CD1c-positive myeloid dendritic cell (primary cell): ENCODE measurements at regions not wholly inside any gene's neighbourhood (a gene's known extent, or its start where the extent isn't known, plus 50 kb on each side); places are given as distances from the start of the nearest gene placed in this dataset.
"Not testable (repeated sequence)": the region's sequence is repeated elsewhere in the genome, so short reads cannot be mapped to it uniquely, and the experiment has no call there.

Source experiments
- DNase-seq: peaks from one replicate; pipeline ENCODE4 v3.0.0-alpha.2; 2016; ENCODE audit errors: extremely low spot score

GRCh38 chr9:102740578-102740977, 254.6 kb upstream of the CYLC2 start:
- no peak for DNase-seq

DNA sequence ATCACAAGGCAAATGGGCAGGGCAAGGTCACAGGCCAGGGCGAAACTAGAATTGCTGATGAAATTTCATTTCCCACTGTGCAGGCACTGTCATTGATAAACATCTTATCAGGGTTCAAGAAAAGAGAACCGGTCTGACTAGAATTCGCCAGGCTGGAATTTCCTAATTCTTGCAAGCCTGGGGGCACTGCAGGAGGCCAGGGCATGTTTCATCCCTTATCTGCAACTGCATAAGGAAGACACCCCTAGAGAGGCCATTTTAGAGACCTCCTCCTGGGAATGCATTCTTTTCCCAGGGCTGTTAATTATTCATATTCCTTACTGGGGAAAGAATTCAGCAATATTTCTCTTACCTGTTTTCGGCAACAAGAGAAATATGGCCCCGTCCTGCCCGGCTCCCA, 266.2 kb upstream of the CYLC2 start:
- DNase-seq = no peak

DNA sequence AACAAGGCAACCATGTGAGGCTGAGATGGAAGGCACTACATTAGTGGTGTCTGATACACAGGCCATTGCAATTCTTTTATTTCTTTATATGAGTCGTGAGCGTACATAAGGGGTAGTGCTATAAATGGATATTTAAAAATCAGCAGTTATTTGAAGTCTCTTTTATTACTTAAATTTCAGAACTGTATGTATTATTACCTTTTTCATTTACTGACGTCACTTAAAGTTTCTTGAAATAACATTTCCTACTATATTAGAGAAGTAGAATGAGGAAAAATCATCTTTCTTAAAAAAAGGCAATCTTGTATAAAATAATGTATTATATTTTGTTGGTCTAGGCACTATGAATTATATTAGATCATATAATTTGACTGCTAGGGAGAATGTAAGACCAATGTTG, 280.9 kb upstream of the CYLC2 start:
- no peak for DNase-seq

GRCh38 chr9:102712910-102713309, 282.2 kb upstream of the CYLC2 start:
- DNase-seq = not testable (repeated sequence)

DNA sequence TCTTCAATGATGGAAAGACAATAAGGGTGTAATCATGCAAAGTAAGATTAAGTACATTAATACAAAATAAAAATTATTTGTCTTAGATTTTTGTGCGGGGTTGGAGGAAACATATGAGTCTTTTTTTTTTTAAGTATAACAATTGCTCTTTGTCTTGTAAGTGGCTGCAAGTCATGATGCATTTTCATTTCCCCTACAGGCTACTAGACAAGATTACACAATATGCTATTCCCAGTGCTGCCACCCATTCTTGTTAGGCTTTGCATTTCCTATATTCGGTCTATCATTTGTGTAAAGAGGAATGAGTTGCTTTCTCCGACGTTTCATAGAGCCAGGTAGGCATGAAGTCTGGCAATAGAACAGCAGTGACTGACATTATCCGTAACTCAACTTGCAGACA, 294.2 kb upstream of the CYLC2 start:
- no peak for DNase-seq

DNA sequence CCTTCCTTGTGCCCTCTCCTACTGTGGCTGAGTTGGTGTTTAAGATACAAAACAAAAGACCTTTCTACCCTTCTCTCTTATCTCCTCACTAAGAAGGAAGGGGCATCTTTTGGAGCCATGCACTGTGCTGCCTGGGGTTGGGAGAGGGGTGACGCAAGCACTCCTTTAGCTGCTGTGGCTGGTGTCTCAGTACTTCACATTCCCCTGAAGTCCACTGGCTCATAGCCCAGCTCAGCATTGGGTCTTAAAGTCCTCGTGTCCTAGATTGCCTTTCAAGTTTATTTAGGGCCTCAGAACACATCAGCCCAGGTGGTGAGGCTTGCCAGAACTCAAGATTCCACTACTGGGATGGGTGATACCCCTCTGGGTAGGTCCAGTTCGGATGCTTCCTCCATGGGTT, 325.9 kb upstream of the CYLC2 start:
- DNase-seq = no peak

GRCh38 chr9:102652471-102652870, 342.7 kb upstream of the CYLC2 start:
- no peak for DNase-seq

- DNase-seq = no peak
These were observed 344.2 kb upstream of the CYLC2 start for GRCh38 chr9:102650896-102651295.

DNA sequence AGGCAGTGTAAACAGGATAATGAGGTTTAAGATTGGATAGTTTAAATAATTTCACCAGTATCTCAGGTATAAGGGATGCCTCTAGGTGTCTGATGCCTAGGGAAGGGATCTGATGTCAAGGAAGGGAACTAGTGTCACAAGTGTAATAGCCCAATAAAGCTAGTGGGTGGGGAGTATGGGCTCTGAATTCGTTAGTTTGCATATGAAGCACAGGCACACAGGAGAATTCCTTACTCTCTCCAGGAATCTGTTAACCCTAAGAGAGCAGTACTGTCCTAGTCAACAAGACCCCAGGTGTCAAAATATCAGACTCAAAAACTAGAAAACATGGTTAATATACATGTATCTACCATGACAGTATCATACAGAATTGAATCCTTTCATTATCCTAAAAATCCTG, 352.5 kb upstream of the CYLC2 start:
- no peak for DNase-seq

DNA sequence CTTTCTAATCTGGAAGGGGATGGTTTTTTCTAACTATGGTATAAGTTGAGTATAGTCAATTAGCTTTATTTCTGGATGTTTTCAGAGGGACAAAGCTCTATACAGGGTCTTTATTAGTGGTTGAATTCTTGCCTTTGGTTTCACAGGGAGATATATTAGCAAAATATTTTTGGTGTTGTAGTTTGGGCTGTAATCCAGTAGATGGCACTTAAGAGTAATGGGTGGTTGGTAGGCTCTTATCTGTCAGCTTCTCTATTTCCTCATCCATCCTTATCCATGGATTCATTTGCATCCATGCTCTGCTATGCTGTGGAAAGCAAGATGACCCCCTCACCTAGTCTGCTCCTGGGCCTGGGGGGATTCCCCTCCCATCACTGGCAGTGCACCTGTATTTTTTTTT, 363.6 kb upstream of the CYLC2 start:
- no peak for DNase-seq

- no peak for DNase-seq
These were observed 385.7 kb upstream of the CYLC2 start for GRCh38 chr9:102609461-102609860.

- not testable (repeated sequence) for DNase-seq
These were observed 391.6 kb upstream of the CYLC2 start for GRCh38 chr9:102603198-102604195.

- DNase-seq = no peak
These were observed 400.9 kb upstream of the CYLC2 start for GRCh38 chr9:102594241-102594640.

GRCh38 chr9:102587281-102587680, 407.9 kb upstream of the CYLC2 start:
- DNase-seq = no peak

DNA sequence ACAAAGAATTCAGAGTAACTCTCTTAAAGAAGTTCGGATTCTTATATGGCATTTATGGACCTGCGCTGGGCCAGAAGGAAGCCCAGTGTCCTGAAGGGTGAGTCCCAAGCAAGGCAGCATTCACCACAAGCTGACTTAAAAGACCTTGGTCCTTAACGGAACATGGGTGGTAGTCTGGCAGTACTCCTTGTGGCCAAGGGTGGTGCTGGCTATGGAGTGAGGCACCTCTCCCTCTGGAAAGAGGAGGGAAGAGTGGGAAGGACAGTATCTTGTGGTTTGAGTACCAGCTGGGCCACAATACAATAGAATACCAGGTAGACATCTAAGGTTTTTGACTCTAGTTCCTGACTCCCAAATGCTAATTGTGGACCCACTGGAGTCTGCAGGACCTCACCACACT, 425.7 kb upstream of the CYLC2 start:
- DNase-seq = no peak

- no peak for DNase-seq
These were observed 443.8 kb upstream of the CYLC2 start for GRCh38 chr9:102551346-102551745.

DNA sequence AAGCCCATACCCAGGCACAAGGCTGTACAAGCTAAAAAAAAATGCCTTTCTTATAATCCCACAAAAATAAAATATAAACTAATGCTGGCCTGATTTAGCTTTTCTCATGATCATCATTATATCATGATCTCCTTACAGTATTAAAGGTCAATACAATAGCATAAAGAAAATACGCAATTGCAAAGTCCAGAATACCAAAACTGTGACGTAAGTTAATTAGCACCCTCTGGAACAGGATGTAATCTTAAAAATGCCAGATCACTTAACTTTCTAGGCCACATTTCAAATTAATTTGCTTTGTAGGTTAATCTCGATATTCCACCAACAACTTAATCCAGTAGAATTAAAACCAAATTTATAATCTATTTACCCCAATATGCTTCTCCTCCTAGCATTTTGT, 444.2 kb upstream of the CYLC2 start:
- no peak for DNase-seq

DNA sequence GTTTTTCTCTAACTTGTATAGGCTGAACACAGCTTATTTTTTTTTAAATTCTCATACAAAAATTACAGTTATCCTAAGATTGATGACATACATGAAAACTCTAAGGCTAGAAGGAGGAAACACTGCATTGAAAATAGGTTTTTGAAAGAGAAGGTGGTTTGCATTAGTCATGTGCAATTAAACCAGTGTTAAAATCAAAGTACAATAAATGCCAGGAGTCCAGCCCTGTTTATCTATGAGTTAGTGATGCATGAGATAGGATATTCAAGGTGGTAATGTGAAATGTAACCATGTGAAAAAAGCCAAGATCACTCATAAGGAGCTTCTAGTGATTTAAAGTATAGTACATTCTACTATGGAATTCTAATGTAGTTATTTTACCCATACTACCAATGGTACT, 444.9 kb upstream of the CYLC2 start:
- DNase-seq = no peak

DNA sequence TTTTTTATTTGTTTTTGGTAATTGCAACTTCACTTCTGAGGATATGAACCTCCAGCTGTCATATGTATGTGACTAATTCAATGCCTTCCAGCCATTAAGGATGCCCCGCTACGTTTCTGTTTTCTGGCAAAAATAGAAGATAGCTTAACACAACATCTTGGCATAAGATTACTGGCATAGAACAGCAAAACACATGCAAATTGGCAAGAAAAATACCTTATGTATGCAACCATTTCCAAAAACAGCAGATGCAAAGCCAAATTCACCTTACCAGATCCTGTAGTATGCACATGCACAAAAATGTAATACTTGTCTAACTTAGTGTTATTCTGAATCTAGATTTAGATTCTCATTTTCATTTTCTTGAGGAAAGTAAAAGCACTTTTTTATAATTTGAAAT, 461.1 kb upstream of the CYLC2 start:
- DNase-seq = no peak

DNA sequence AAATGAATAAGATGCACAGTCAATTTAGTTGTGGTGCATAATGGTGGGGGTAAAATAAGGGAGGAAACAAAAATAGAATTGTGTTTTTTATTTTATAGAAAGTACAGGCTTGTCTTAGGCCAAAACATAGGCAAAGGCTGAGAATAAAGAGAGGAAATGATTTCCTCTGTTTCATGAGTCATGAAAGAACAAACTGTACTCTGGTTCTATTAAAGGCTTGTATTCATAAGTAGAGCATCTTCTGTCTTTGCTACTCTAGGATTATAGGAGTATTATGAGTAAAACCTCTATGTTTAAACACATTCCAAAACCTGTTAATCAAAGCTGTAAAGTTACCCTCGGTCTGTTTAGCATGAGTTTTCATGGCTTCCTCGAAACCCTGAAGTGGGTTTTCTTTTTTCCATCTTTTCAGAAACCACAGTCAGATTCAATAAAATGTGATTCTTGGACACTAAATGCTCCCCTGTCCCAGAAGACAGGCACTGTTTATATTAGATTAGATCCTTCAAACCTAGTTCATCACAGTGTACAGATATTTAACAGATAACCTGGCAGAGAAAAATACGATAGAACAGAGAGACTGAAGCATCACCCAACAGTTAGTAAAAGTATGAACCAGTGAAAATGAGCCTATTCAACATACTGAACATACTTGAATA, 473.9 kb upstream of the CYLC2 start:
- DNase-seq = no peak

GRCh38 chr9:102519423-102519822, 475.7 kb upstream of the CYLC2 start:
- DNase-seq = no peak

- no peak for DNase-seq
These were observed 476.8 kb upstream of the CYLC2 start for GRCh38 chr9:102518324-102518723.

- no peak for DNase-seq
These were observed 480.6 kb upstream of the CYLC2 start for GRCh38 chr9:102514541-102514940.
